GM12878 (cell line): ENCODE measurements at regions not wholly inside any gene's neighbourhood (a gene's known extent, or its start where the extent isn't known, plus 50 kb on each side); places are given as distances from the start of the nearest gene placed in this dataset.

Experiments used
- ATAC-seq: fragments of 200-7000 bp; cut with Tn5 transposase; 3 replicates; pipeline ENCODE4 v1.9.1; 2020; ENCODE audit warnings: mild to moderate bottlenecking, moderate library complexity
- BruUV-seq: library from RNA; stranded (reverse); fragments of 400-500 nt; replicated peaks from 2 replicates; lab custom pipeline; 2021; lab: Mats Ljungman, UMichigan
- CTCF ChIA-PET: fragments of 300-600 bp; sonication (Branson Sonifier 250); formaldehyde crosslinking; extraction: SDS; loops from one replicate; lab custom pipeline; 2021; ENCODE audit warnings: inconsistent platforms; lab: Yijun Ruan, JAX
- POLR2A ChIA-PET: fragments of 350-600 bp; formaldehyde crosslinking; extraction: SDS; loops from one replicate; lab custom pipeline; 2021; ENCODE audit warnings: inconsistent platforms; lab: Charles Lee
- RAD21 ChIA-PET: fragments of 300-600 bp; sonication (Branson Sonifier 250); formaldehyde crosslinking; loops from one replicate; lab custom pipeline; 2023; ENCODE audit warnings: antibody characterized with exemption; ENCODE audit not compliant: unreplicated experiment; lab: Charles Lee
- SMC1A ChIA-PET: fragments of 300-600 bp; sonication (Branson Sonifier 250); formaldehyde crosslinking; loops from one replicate; lab custom pipeline; 2023; ENCODE audit not compliant: unreplicated experiment, uncharacterized antibody; lab: Charles Lee
- DNase-seq: peaks from one replicate; pipeline ENCODE4 v3.0.0-alpha.2; 2011; ENCODE audit warnings: low read depth, low spot score
- FAIRE-seq: peaks from 3 replicates; lab custom pipeline; 2011; peaks lifted over from hg19 to GRCh38; lab: Jason Lieb, UNC
- H2AFZ ChIP-seq: 2 replicates; pipeline ENCODE4 v1.6.0; 2011; ENCODE audit warnings: low read depth, low read length, control low read depth; ENCODE audit not compliant: control insufficient read depth
- H3K27ac ChIP-seq: 2 replicates; pipeline ENCODE4 v1.5.1; 2011; ENCODE audit warnings: control low read depth; ENCODE audit not compliant: control insufficient read depth, insufficient read depth
- H3K27me3 ChIP-seq, 2 experiments: replicated peaks in 1 of 2; 2 replicates each; pipeline versions ENCODE4 v1.6.0 to v1.6.1; 2011; ENCODE audit warnings: low read length in 1 of 2; ENCODE audit not compliant: control insufficient read depth in 2 of 2, insufficient read depth in 2 of 2
- H3K36me3 ChIP-seq, 2 experiments: 2 replicates each; pipeline ENCODE4 v1.5.1; 2011; ENCODE audit warnings: low read length in 1 of 2; ENCODE audit not compliant: control insufficient read depth in 2 of 2, insufficient read depth in 2 of 2
- H3K4me1 ChIP-seq: 2 replicates; pipeline ENCODE4 v1.6.1; 2011; ENCODE audit warnings: mild to moderate bottlenecking, low read length, moderate library complexity, mixed read lengths; ENCODE audit not compliant: control insufficient read depth, insufficient read depth
- H3K4me2 ChIP-seq: 2 replicates; pipeline ENCODE4 v1.6.0; 2011; ENCODE audit warnings: control low read depth; ENCODE audit not compliant: control insufficient read depth, insufficient read depth
- H3K4me3 ChIP-seq: fragments of 200-600 bp; sonication (generic); 2 replicates; pipeline ENCODE4 v1.5.1; 2016
- H3K79me2 ChIP-seq: 2 replicates; pipeline ENCODE4 v1.6.0; 2011; ENCODE audit warnings: low read length; ENCODE audit not compliant: control insufficient read depth, insufficient read depth
- H3K9ac ChIP-seq: 2 replicates; pipeline ENCODE4 v1.8.0; 2011; ENCODE audit warnings: low read length, control low read depth, mixed read lengths; ENCODE audit not compliant: control insufficient read depth, insufficient read depth
- H3K9me3 ChIP-seq: replicated peaks from 3 replicates; pipeline ENCODE4 v1.5.1; 2011; ENCODE audit warnings: mild to moderate bottlenecking, low read length; ENCODE audit not compliant: control insufficient read depth, insufficient read depth
- H4K20me1 ChIP-seq: 2 replicates; pipeline ENCODE4 v1.6.0; 2011; ENCODE audit not compliant: control insufficient read depth, insufficient read depth
- ATF7 ChIP-seq: fragments of 450-650 bp; IDR thresholded peaks from 2 replicates; pipeline ENCODE4 v1.6.1; 2016; ENCODE audit warnings: low read depth, mild to moderate bottlenecking
- EED ChIP-seq: sonication (generic); IDR thresholded peaks from 2 replicates; pipeline ENCODE4 v1.6.1; 2016; ENCODE audit warnings: antibody characterized with exemption, low read depth
- ESRRA ChIP-seq: IDR thresholded peaks from 2 replicates; pipeline ENCODE4 v1.6.1; 2012; ENCODE audit warnings: mild to moderate bottlenecking, low read length, improper control_type of control experiment
- EZH2 ChIP-seq: IDR thresholded peaks from 2 replicates; pipeline ENCODE4 v1.6.1; 2012; ENCODE audit warnings: low read depth, mild to moderate bottlenecking, control low read depth, inconsistent platforms, low read length, borderline replicate concordance; ENCODE audit not compliant: control insufficient read depth
- KDM1A ChIP-seq: fragments of 200-600 bp; sonication (generic); IDR thresholded peaks from 2 replicates; pipeline ENCODE4 v1.6.1; 2016; ENCODE audit warnings: borderline replicate concordance
- MYB ChIP-seq: fragments of 150-350 bp; IDR thresholded peaks from 2 replicates; pipeline ENCODE4 v1.6.1; 2014; ENCODE audit warnings: mild to moderate bottlenecking, low read depth, low read length, borderline replicate concordance
- NFIC ChIP-seq: IDR thresholded peaks from 2 replicates; pipeline ENCODE4 v1.6.1; 2012; ENCODE audit warnings: low read depth, mild to moderate bottlenecking, inconsistent platforms, low read length, moderate library complexity
- RB1 ChIP-seq: fragments of 450-650 bp; formaldehyde crosslinking; IDR thresholded peaks from 2 replicates; pipeline ENCODE4 v1.6.1; 2017; ENCODE audit warnings: mild to moderate bottlenecking, borderline replicate concordance
- RELA ChIP-seq: fragments of 450-650 bp; IDR thresholded peaks from 2 replicates; pipeline ENCODE4 v1.8.0; 2014; ENCODE audit warnings: borderline replicate concordance; ENCODE audit not compliant: partially characterized antibody
- SMAD5 ChIP-seq: IDR thresholded peaks from 2 replicates; pipeline ENCODE4 v1.6.1; 2016; ENCODE audit warnings: antibody characterized with exemption, low read depth
- SUPT20H ChIP-seq: IDR thresholded peaks from 2 replicates; pipeline ENCODE4 v1.6.1; 2011; ENCODE audit warnings: low read depth, mild to moderate bottlenecking, low read length, moderate library complexity, borderline replicate concordance; ENCODE audit not compliant: control insufficient read depth
- YBX1 ChIP-seq: fragments of 450-650 bp; IDR thresholded peaks from 2 replicates; pipeline ENCODE4 v1.6.1; 2016; ENCODE audit warnings: antibody characterized with exemption
- ZBED1 ChIP-seq: IDR thresholded peaks from 2 replicates; pipeline ENCODE4 v1.6.1; 2016; ENCODE audit warnings: borderline replicate concordance
- ZNF274 ChIP-seq: IDR thresholded peaks from one replicate; pipeline ENCODE4 v1.8.0; 2011; ENCODE audit not compliant: insufficient read length, insufficient read depth
- ZSCAN29 ChIP-seq: fragments of 450-650 bp; IDR thresholded peaks from 2 replicates; pipeline ENCODE4 v1.6.1; 2017; ENCODE audit warnings: mild to moderate bottlenecking, moderate library complexity
- WGBS: methylation state at CpG from one replicate; pipeline ENCODE4 v1.1.6; 2016; ENCODE audit warnings: low lambda C conversion rate; ENCODE audit not compliant: insufficient replicate concordance, insufficient coverage; ENCODE audit errors: missing lambda C conversion rate; 5-methylcytosine and 5-hydroxymethylcytosine counted together
- in situ Hi-C: fragments of 300-500 bp; cut with MboI; formaldehyde crosslinking; loops from 9 replicates; pipeline ENCODE4 v1.14.3; 2018; ENCODE audit warnings: mixed read lengths
- intact Hi-C: fragments of 100-400 bp; cut with micrococcal nuclease; formaldehyde crosslinking; loops from one replicate; pipeline ENCODE4 v1.14.2; 2022; ENCODE audit not compliant: unreplicated experiment
- TF ChIP-seq, protein P1 (sequence below): fragments of 150-350 bp; IDR thresholded peaks from 2 replicates; pipeline ENCODE4 v1.6.1; 2014; ENCODE audit warnings: mild to moderate bottlenecking, low read depth, low read length
- TF ChIP-seq, protein P2 (sequence below): IDR thresholded peaks from 2 replicates; pipeline ENCODE4 v1.6.1; 2012; ENCODE audit warnings: low read depth, low read length, improper control_type of control experiment

DNA sequence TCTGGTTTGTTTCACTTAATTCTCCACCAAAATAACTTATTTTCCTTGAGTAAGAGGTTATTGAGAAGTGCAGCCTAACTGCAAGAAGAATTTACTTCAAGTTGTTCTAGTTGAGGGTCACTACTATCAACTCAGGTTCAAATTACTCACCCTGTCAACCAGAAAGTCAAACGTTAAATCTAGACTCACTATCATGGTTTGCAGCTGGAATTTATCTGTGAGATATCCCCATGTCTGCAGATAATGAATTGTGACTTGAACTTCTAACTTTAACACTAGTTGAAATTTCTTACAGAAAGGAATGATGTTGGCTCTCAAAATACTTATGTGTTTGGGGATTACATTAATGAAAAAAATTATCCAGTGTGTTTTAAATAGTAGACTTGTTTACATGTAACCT lies 1145.7 kb upstream of the NXPH2 start:
- ChIA-PET RAD21 (no interaction called here), SMC1A (no interaction called here), POLR2A (no interaction called here), CTCF (no interaction called here)
- Histone ChIP-seq H2AFZ (no peak overlapping the region), H3K36me3 (no peaks in the 10 kb centered on the region), H3K4me2 (no peak overlapping the region), H3K4me1 (no peaks in the 10 kb centered on the region), H3K27me3 (no peaks in the 10 kb centered on the region), H3K79me2 (no peaks in the 10 kb centered on the region), H3K9ac (no peak overlapping the region), H4K20me1 (no peaks in the 10 kb centered on the region), H3K9me3 (no peaks in the 10 kb centered on the region), H3K27ac (no peak overlapping the region), H3K4me3 (no peak overlapping the region)
- ATAC-seq (no peak), DNase-seq (no peak), FAIRE-seq (no peak)
- WGBS = 17% methylated on average over 1 of the region's 1 CpG
- no TSS peak for BruUV-seq
- intact Hi-C loops = no loop called here
- in situ Hi-C loops = no loop called here
- TF ChIP-seq ATF7 (no peak), KDM1A (no peak), NFIC (no peak), RB1 (no peak), ZBED1 (no peak), ESRRA (no peak), EZH2 (no peak), ZNF274 (no peak), EED (no peak), MYB (no peak), YBX1 (no peak), SUPT20H (no peak), SMAD5 (no peak), ZSCAN29 (no peak), RELA (no peak)
- TF ChIP-seq, protein P1, sequence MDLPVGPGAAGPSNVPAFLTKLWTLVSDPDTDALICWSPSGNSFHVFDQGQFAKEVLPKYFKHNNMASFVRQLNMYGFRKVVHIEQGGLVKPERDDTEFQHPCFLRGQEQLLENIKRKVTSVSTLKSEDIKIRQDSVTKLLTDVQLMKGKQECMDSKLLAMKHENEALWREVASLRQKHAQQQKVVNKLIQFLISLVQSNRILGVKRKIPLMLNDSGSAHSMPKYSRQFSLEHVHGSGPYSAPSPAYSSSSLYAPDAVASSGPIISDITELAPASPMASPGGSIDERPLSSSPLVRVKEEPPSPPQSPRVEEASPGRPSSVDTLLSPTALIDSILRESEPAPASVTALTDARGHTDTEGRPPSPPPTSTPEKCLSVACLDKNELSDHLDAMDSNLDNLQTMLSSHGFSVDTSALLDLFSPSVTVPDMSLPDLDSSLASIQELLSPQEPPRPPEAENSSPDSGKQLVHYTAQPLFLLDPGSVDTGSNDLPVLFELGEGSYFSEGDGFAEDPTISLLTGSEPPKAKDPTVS = no peak
- TF ChIP-seq, protein P2, sequence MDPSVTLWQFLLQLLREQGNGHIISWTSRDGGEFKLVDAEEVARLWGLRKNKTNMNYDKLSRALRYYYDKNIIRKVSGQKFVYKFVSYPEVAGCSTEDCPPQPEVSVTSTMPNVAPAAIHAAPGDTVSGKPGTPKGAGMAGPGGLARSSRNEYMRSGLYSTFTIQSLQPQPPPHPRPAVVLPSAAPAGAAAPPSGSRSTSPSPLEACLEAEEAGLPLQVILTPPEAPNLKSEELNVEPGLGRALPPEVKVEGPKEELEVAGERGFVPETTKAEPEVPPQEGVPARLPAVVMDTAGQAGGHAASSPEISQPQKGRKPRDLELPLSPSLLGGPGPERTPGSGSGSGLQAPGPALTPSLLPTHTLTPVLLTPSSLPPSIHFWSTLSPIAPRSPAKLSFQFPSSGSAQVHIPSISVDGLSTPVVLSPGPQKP = no peak
